AG04449 (cell line): ENCODE measurements at regions not wholly inside any gene's neighbourhood (a gene's known extent, or its start where the extent isn't known, plus 50 kb on each side); places are given as distances from the start of the nearest gene placed in this dataset.

Experiments used
- CTCF ChIA-PET: fragments of 350-600 bp; formaldehyde crosslinking; extraction: SDS; loops from one replicate; lab custom pipeline; 2021; ENCODE audit warnings: antibody characterized with exemption; lab: Yijun Ruan, JAX
- POLR2A ChIA-PET: fragments of 400-600, 350-600 bp; formaldehyde crosslinking; extraction: SDS; loops from one replicate; lab custom pipeline; 2020; ENCODE audit warnings: antibody characterized with exemption, inconsistent platforms; lab: Yijun Ruan, JAX
- DNase-seq: peaks from one replicate; pipeline ENCODE4 v3.0.0-alpha.2; 2010; ENCODE audit warnings: low read depth, low spot score
- H3K4me3 ChIP-seq: 2 replicates; pipeline ENCODE4 v1.5.1; 2011; ENCODE audit warnings: low read depth, mild to moderate bottlenecking, control low read depth, low read length
- CTCF ChIP-seq: IDR thresholded peaks from one replicate; pipeline ENCODE4 v1.5.1; 2011; ENCODE audit warnings: mild to moderate bottlenecking, moderate library complexity, low read length, control low read depth, inconsistent platforms; ENCODE audit not compliant: insufficient read depth; ENCODE audit errors: missing control alignments

- ChIA-PET CTCF (interaction anchor here (0.9 kb wide), 1 partner anchor 10 kb away, joined by 3 read pairs; no protein-coding TSS in a partner anchor), POLR2A (no interaction called here)
- DNase-seq: no peak
- TF ChIP-seq CTCF: no peak
- no peak overlapping the region for H3K4me3 ChIP-seq
Observed at GRCh38 chr12:124635316-124635715, 67.9 kb upstream of the NCOR2 start.

DNA sequence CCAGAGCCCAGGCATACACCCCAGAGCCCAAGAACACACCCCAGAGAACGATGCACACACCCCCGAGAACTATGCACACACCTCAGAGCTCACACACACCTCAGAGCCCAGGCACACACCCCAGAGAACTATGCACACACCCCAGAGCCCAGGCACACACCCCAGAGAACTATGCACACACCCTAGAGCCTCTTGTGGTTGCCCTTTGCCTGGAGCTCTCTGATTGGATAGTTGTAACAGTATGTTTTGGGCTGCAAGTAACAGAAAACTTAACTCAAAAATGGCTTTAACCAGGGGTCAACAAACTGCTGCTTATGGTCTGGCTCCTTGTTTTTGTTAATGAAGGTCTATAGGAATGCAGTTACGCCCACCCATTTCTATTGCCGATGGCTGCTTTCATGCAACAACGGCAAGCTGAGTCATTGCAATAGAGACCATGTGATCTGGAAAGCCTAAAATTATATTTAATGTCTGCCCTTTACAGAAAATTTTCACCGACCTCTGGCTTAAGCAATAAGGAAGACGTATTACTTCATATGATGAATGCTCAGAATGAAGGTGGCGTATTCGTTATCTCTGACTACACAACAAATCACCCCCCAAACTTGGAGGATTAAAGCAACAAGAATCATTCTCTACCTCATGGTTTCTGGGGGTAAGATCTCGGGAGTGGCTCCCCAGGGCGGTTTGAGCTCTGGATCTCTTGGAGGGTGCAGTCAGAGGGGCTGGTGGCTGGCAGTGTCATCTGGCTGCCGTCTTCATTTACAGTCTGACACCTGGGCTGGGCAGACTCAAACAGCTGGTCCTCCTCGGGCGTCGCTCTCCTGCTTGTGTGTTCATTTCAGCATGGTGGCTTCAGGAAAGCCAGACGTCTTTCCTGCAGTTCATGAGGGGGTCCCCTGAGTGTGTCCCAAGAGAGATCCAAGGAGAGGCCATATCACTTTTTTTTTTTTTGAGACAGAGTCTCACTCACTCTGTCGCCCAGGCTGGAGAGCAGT is 66.3 kb upstream of the NCOR2 start:
- no peak overlapping the region for H3K4me3 ChIP-seq
- DNase-seq: no peak
- no peak for TF ChIP-seq CTCF
- ChIA-PET POLR2A (no interaction called here), CTCF (interaction anchor here (0.6 to 1.1 kb wide), 2 partner anchors 18 to 29 kb away, joined by 3 read pairs; no protein-coding TSS in a partner anchor)

DNA sequence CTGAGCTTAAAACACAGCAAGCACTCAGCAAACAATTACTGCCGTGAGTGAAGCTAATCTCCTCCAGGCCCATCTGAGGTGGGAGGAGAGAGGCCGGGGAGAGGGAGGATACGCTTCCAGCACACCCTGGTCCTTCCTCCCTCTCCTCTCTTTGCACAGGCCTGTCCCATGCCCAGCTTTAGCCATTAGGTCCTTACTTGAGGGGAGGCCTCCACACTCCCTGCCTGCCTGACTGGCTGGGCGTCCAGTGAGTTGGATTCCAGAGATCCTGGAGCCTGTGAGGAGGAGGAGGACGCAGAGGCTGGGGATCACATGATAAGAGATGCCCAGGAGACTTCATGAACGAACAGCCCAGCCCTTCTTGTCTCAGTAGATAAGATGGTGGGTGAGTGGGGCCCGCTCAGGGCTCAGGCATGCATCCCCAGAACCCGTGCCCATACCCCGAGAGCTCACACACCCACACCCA is 65.1 kb upstream of the NCOR2 start:
- H3K4me3 ChIP-seq: no peak overlapping the region
- no peak for DNase-seq
- TF ChIP-seq CTCF: no peak
- POLR2A ChIA-PET: no interaction called here
- CTCF ChIA-PET: no interaction called here

GRCh38 chr12:124631681-124632256 is 64.4 kb upstream of the NCOR2 start:
- ChIA-PET CTCF (no interaction called here), POLR2A (no interaction called here)
- DNase-seq: no peak
- no peak overlapping the region for H3K4me3 ChIP-seq
- no peak for TF ChIP-seq CTCF

GRCh38 chr12:124630791-124631313 is 63.4 kb upstream of the NCOR2 start:
- ChIA-PET CTCF (no interaction called here), POLR2A (no interaction called here)
- H3K4me3 ChIP-seq: no peak overlapping the region
- no peak for DNase-seq
- no peak for TF ChIP-seq CTCF
